Heart left ventricle (tissue), 13 donors: ENCODE measurements at regions not wholly inside any gene's neighbourhood (a gene's known extent, or its start where the extent isn't known, plus 50 kb on each side); places are given as distances from the start of the nearest gene placed in this dataset.

ENCODE experiments used
- CTCF ChIP-seq, 12 donors: fragments of 200-600 bp; sonication (generic) in 4 of 12; IDR thresholded peaks; one replicate each; pipeline versions ENCODE4 v1.5.0 to v1.8.0; 2018 to 2022; ENCODE audit warnings: antibody characterized with exemption in 12 of 12, mild to moderate bottlenecking in 5 of 12
- POLR2A ChIP-seq, 2 donors: fragments of 450-650 bp; IDR thresholded peaks; one replicate each; pipeline ENCODE4 v1.6.1; 2017; ENCODE audit warnings: antibody characterized with exemption in 2 of 2, mild to moderate bottlenecking in 2 of 2, moderate library complexity in 2 of 2
- donor health status: ischemic (EF 13 %, LVEDD 7.1; RV severe dilation, severe dysfunction).
- donor health status: DM: no; HTN: yes; CAD: no.
- donor health status: DM: no; HTN: no; CAD: no.
- donor health status: ischemic (EF 25% LVEDD 6.9; RV normal size, moderate dysfunction).
- donor health status: ischemic (EF 25% LVEDD 5.7; RV mildly dilated, moderate dysfunction).
- donor health status: ischemic (EF 35%, LVEDD 5.7; RV mildly dilated, moderate dysfunction).
- donor health status: nonischemic (EF 11% LVEDD 7.7; RV severe dilation, severe dysfunction).
- donor health status: DM: yes; HTN: yes; CAD: no.
- donor health status: PGD.
- donor health status: ischemic (EF 29% LVEDD 5.4; RV normal size, mild dysfunction).
- donor health status: nonischemic (EF 23%, LVEDD 6.1; RV moderate dilation, normal function).

GRCh38 chr3:14267976-14268375 lies 89.4 kb downstream of the LSM3 start:
- no peak for TF ChIP-seq CTCF (IDR thresholded peaks at IDR 0.05)
- no peak for TF ChIP-seq POLR2A (IDR thresholded peaks at IDR 0.05)
